ENCODE measurements at regions not wholly inside any gene's neighbourhood (a gene's known extent, or its start where the extent isn't known, plus 50 kb on each side); places are given as distances from the start of the nearest gene placed in this dataset.
"Not testable (repeated sequence)": the region's sequence is repeated elsewhere in the genome, so short reads cannot be mapped to it uniquely, and the experiment has no call there.

DNA sequence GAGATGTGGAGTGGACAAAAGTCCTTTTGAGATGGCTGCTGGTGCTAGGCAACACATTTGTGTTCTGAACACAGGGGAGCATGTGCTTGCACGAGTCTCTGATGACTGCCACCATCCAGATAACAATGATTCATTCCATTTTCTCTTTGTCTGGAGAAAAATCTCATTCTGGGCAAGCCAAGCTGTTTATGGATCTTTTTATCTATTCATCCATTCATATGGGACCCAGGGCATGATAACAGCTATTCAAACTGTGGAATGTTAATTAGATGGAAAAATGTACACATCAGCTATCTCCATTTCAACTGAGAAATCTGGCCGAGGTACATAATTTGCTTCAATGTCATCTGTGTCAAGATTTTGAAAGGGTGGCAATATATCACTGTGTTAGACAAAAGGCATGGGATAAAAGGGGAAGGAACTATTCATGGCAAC is 117.5 kb upstream of the ZBED5 start:
- no peak for DNase-seq
- Histone ChIP-seq H3K4me1 (no peaks in the 10 kb centered on the region), H3K4me3 (ENCODE audit: low read depth, low read length) (no peak overlapping the region), H3K27me3 (no peaks in the 10 kb centered on the region), H3K36me3 (no peaks in the 10 kb centered on the region), H3K9me3 (no peaks in the 10 kb centered on the region)
- TF ChIP-seq, protein P1, sequence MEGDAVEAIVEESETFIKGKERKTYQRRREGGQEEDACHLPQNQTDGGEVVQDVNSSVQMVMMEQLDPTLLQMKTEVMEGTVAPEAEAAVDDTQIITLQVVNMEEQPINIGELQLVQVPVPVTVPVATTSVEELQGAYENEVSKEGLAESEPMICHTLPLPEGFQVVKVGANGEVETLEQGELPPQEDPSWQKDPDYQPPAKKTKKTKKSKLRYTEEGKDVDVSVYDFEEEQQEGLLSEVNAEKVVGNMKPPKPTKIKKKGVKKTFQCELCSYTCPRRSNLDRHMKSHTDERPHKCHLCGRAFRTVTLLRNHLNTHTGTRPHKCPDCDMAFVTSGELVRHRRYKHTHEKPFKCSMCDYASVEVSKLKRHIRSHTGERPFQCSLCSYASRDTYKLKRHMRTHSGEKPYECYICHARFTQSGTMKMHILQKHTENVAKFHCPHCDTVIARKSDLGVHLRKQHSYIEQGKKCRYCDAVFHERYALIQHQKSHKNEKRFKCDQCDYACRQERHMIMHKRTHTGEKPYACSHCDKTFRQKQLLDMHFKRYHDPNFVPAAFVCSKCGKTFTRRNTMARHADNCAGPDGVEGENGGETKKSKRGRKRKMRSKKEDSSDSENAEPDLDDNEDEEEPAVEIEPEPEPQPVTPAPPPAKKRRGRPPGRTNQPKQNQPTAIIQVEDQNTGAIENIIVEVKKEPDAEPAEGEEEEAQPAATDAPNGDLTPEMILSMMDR (IDR thresholded peaks at IDR 0.05; ENCODE audit: low read depth, low read length) = no peak

DNA sequence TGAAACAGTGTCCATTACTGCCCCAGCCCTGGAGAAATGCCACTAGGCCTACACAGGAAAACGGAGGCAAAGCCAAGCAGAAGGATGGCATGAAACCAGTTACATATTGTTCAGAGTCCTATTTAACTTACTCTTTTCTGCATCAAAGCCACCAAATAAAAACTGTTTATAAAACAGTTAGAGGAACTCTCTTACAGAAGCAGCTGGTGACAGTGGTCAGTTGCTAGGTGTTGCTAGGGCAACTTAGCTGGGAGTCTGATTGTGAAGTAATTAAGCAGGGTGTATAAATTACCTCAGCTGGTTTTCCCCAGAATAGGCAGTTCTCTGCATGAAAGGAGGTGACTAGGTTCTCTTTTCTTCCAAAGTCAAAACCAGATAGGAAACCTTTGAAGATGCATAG is 115.6 kb upstream of the ZBED5 start:
- no peaks in the 10 kb centered on the region for H3K9me3 ChIP-seq
- no peaks in the 10 kb centered on the region for H3K36me3 ChIP-seq
- TF ChIP-seq, protein P1 (IDR thresholded peaks at IDR 0.05; ENCODE audit: low read depth, low read length) = no peak
- DNase-seq = no peak
- H3K4me1 ChIP-seq = no peaks in the 10 kb centered on the region
- H3K4me3 ChIP-seq (ENCODE audit: low read depth, low read length) = no peak overlapping the region
- H3K27me3 ChIP-seq = no peaks in the 10 kb centered on the region

DNA sequence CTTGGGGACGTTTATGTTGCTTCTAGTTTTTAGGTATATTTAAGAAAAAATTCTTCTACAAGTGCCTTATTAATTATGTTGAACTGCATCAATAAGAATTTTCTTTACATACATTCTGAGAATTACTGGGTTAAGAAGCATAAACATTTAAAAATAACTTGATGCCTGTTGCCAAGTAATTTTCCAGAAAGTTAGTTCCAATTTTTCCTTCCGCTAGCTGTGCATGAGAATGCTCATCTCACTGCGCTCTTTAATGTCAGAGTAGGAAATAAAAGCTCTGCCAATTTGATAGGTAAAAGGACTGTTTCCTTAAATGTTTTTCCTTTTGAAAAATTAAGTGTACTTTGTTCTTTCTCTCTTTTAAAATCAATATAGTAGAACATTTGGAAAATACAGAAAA is 113.1 kb upstream of the ZBED5 start:
- Histone ChIP-seq H3K27me3 (no peaks in the 10 kb centered on the region), H3K36me3 (no peaks in the 10 kb centered on the region), H3K4me1 (no peaks in the 10 kb centered on the region), H3K9me3 (no peaks in the 10 kb centered on the region), H3K4me3 (ENCODE audit: low read depth, low read length) (no peak overlapping the region)
- TF ChIP-seq, protein P1 (IDR thresholded peaks at IDR 0.05; ENCODE audit: low read depth, low read length) = no peak
- no peak for DNase-seq

DNA sequence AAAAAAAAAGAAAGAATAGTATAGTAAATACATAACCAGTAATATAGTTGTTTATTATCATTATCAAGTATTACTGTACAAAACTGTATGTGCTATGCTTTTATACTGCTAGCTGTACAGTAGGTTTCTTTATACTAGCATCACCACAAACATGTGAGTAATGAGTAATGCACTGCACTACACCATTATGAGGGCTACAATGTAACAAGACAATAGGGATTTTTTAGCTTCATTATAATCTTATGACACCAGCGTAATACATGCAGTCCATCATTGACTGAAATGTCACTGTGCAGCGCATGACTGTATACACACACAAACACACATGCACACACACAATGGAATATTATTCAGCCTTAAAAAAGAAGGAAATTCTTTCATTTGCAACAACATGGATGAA is 111.5 kb upstream of the ZBED5 start:
- TF ChIP-seq, protein P1 (IDR thresholded peaks at IDR 0.05; ENCODE audit: low read depth, low read length) = no peak
- Histone ChIP-seq H3K27me3 (no peaks in the 10 kb centered on the region), H3K9me3 (no peaks in the 10 kb centered on the region), H3K4me3 (ENCODE audit: low read depth, low read length) (no peak overlapping the region), H3K36me3 (no peaks in the 10 kb centered on the region), H3K4me1 (no peaks in the 10 kb centered on the region)
- no peak for DNase-seq

DNA sequence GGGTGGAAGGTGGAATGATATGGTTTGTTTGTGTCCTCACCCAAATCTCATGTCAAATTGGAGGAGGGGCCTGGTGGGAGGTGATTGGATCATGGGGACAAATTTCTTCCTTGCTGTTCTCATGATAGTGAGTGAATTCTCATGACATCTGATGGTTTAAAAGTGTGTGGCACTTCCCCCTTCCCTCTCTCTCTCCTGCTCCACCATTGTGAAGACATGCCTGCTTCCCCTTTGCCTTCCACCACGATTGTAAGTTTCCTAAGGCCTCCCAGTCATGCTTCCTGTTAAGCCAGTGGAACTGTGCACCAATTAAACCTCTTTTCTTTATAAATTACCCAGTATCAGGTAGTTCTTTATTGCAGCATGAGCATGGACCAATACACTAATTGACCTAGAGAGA is 99.0 kb upstream of the ZBED5 start:
- not testable (repeated sequence) for H3K4me1 ChIP-seq; H3K9me3 ChIP-seq; H3K27me3 ChIP-seq; H3K36me3 ChIP-seq; H3K4me3 ChIP-seq (ENCODE audit: low read depth, low read length); DNase-seq

DNA sequence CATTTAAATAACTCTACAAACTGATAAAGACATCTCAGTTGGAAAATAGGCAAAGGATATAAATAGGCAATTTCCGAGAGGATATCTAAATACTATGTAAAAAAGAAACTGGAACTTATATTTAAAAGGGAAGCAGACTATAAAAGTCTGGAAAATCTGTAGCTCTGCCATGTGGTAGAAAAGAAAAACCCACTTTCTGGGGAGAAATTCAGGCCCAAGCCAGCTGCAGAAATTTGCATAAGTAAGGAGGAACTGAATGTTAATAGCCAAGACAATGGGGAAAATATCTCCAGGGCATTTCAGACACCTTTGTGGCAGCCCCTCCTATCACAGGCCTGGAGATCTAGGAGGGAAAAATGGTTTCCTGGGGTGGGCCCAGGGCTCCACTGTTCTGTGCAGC is 97.8 kb upstream of the ZBED5 start:
- no peak for DNase-seq
- Histone ChIP-seq H3K4me1 (no peaks in the 10 kb centered on the region), H3K27me3 (no peaks in the 10 kb centered on the region), H3K36me3 (no peaks in the 10 kb centered on the region), H3K9me3 (no peaks in the 10 kb centered on the region), H3K4me3 (ENCODE audit: low read depth, low read length) (no peak overlapping the region)
- TF ChIP-seq, protein P1 (IDR thresholded peaks at IDR 0.05; ENCODE audit: low read depth, low read length) = no peak

DNA sequence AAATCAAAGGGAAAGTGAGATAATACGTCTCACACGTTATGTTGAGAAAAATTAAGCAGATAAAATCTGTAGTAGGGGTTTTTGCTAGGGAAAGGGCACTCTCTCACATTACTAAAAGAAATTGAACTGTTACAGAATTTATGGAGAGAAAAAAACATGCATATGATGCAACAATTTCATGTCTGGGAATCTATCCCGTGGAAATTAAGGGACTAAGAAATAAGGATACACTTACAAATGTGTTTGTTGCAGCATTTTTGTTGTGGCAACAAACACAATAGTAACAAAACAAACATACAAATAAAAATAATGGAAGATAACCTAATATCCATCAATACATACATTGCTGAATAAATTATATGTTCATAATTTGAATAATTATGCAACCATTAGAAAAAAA is 96.3 kb upstream of the ZBED5 start:
- TF ChIP-seq, protein P1 (IDR thresholded peaks at IDR 0.05; ENCODE audit: low read depth, low read length) = no peak

More for the DNA sequence above, 96.3 kb upstream of the ZBED5 start:
- Histone ChIP-seq H3K4me3 (ENCODE audit: low read depth, low read length) (no peak overlapping the region), H3K4me1 (no peaks in the 10 kb centered on the region), H3K9me3 (no peaks in the 10 kb centered on the region), H3K36me3 (no peaks in the 10 kb centered on the region), H3K27me3 (no peaks in the 10 kb centered on the region)
- no peak for DNase-seq
